ENCODE measurements at regions not wholly inside any gene's neighbourhood (a gene's known extent, or its start where the extent isn't known, plus 50 kb on each side); places are given as distances from the start of the nearest gene placed in this dataset.
"Not testable (repeated sequence)": the region's sequence is repeated elsewhere in the genome, so short reads cannot be mapped to it uniquely, and the experiment has no call there.

DNA sequence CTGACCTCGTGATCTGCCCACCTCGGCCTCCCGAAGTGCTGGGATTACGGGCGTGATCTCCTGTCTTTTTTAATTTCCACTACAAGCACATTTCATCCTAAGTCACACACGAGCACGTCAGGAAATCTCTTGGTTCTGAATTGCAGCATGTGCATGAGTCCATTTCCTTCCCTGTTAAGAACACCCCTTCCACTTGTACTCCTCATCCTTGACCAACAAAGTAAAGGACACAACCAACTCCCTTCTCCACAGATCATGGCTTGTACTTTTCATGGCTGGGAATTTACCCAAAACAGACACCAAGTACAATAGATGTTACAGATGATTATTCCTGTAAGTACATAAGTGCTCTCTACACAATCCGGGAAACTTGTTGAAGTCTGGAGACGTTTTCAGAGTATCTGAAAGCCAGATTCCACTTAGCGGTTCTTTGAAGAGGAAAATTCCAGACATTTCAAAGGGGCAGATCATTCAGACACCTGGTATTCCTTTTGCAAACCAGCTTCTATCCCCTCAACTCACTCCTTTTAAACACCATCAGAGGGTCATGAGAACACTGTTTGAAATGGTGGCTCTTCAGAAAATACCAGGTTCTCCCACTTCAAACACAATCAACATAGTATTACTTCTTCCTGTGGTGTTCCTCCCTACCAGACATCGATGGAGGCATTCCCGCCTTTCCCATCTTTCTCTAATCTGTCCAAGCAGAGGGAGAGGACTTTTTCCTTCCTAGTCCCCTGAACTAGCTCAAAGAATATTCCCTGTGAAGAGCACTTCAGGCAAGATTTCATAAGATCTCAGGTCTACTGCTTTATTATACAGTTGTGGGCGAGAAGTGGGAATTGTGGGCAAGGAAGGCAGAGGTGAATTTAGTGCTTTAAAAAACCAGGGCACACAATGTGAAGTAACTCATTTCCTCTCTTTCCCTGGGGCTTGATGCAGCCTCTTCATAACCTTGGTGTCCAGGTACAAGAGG is 80.1 kb upstream of the TSC22D2 start:
- peak; percentile 32 for DNase-seq

DNA sequence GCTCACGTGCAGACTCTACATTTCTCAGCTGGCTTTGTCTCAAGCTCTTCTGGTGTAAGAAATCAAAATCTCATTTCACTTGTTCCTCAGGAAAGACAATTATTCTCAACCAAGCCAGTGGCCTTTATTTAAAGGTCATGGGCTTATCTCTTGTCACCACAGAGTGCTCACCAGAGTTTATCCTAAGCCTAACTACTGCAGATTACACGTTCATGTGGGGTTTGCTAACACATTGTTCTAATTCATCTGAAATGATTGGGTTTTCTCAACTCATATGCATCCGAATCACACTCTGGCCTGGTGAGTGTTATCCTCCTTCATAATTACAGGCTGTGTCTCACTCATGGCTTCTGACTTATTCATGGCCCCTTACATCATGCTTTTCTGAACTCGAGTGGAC is 83.3 kb upstream of the TSC22D2 start:
- no peak for DNase-seq

DNA sequence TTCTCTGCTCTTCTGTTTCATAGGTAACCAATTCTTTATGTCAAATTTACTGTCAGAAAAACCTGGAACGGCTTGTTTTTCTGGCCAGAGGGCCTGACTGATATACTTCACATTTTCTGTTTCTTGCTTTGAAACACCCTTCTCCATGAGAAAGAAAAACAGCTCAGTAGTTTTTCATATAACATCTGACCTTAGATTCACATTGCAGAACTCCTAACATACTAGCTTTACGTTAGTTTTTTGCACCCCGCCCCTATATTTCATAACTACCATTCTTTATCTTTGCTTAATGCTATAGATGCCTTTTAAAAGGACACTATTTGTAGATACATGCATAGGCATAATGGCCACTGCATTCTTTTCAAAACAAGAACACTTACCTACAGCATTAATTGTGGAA is 83.9 kb upstream of the TSC22D2 start:
- DNase-seq: no peak

DNA sequence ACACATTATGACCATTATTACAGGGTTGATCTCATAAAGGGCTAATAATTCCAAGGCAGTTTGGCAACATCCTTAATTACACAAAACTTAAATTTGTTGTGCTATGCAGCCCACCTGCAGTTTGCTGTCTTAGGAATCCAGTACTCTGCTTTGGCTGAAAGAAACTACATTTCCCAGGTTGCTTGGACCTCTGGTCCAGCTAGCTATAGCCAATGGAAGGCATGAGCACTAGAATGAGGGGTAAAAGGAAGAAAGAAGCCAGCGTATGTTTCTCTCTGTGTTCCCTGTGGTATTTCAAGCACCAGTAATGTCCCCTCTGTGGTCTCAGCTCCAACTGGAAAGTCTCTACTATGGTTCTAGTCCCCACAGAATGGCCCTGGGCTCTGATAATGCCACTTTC is 84.3 kb upstream of the TSC22D2 start:
- DNase-seq: no peak

DNA sequence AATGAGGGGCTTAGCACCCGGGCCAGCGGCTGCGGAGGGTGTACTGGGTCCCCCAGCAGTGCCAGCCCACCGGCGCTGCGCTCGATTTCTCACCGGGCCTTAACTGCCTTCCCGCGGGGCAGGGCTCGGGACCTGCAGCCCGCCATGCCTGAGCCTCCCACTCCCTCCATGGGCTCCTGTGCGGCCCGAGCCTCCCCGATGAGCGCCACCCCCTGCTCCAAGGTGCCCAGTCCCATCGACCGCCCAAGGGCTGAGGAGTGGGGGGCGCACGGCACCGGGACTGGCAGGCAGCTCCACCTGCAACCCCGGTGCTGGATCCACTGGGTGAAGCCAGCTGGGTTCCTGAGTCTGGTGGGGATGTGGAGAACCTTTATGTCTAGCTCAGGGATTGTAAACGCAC is 85.0 kb upstream of the TSC22D2 start:
- not testable (repeated sequence) for DNase-seq

DNA sequence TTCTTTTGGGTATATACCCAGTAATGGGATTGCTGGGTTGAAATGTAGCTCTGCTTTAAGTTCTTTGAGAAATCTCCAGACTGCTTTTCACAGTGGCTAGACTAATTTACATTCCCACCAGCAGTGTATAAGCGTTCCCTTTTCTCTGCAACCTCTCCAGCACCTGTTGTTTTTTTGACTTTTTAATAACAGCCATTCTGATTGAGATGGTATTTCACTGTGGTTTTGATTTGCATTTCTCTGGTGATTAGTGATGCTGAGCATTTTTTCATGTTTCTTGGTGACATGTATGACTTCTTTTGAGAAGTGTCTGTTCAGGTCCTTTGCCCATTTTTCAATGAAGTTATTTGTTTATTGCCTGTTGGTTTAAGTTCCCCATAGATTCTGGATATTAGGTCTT is 87.1 kb upstream of the TSC22D2 start:
- DNase-seq: not testable (repeated sequence)

DNA sequence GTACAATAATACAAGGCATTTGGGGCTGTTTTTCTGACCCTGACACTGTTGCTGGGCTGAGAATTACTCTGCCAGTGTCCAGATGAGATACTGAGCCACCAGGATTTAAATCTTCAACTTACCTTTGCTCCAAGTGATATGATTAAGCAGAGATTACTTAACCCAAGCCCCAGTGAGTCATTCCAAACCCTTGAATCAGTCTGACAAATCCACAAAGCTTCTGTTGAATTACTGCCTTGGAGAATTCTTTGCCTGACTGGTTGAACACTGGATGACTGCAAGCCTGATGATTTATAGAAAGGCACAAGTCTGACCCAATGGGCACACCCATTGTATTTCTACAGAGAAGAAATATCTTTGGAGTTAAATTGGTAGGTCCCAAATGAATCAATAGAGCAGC is 88.2 kb upstream of the TSC22D2 start:
- DNase-seq: peak; percentile 98

DNA sequence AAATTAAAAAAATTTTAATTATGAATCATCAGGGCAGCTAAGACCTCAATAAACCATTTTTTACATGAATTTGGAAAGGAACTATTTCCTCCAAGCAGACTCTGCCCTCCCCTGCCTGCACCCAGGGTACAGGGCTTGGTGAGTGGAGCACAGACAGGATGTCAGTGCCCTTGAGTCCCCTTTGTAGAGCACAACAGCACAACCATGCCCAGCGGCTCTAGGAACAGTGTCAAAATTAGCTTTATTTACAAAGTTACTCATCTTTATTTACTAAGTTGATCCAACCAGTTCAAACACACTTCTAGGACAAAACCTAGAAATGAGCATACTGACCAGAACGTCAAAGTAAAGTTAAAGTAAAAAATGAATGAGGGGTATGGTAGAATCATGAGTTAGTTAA is 90.6 kb upstream of the TSC22D2 start:
- DNase-seq: no peak

DNA sequence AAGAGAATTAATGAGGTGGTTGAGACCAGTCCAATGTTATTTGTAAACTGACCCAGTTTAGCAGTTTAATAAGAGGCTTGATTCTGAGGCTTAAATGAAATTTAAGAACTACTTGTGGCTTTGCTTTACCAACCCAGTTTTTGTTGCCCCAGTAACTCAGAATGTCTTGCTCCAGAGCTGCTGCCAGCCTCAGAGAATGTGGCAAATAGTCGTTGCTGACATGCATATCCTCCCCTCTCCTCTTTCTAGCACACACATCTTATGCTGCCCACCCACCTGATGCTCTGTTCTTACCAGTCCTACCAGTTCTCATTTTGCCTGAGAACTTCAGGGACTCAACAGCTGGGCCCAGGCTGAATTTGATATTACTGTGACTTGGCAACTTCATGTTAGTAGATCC is 92.4 kb upstream of the TSC22D2 start:
- no peak for DNase-seq

DNA sequence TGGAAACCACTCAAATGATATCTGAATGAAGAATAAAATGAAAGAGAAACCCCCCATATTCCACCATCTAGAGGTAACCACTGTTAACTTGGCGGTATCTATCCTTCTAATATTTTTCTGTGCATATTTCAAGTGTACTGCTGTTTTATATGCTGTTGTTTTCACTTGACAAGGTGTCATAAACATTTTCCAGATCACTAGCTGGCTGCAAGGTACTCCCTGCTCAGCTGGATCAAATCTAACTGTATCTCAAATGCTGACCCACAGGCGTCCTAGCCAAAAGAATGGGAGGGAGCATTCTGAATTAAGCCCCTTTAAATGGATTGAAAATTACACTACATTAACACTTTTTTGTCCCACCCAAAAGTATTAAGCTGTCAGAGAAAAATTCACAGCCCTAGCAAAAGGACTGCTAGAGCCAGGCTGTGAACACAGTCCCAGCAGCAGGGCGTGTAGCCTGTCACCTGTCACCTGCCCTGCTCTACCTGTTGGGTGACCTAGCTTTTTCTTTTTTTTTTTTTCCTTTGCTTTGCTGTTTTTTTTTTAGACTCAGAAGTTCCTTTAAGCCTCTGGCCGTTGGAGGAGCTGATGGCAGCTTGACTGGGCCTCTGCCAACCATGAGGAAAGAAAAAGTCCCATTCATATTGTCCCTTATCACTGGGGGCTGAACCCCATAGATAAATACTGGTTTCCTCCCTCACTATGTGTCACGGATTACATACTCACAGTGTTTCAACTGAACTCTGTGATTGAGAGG is 93.7 kb upstream of the TSC22D2 start:
- DNase-seq: no peak

DNA sequence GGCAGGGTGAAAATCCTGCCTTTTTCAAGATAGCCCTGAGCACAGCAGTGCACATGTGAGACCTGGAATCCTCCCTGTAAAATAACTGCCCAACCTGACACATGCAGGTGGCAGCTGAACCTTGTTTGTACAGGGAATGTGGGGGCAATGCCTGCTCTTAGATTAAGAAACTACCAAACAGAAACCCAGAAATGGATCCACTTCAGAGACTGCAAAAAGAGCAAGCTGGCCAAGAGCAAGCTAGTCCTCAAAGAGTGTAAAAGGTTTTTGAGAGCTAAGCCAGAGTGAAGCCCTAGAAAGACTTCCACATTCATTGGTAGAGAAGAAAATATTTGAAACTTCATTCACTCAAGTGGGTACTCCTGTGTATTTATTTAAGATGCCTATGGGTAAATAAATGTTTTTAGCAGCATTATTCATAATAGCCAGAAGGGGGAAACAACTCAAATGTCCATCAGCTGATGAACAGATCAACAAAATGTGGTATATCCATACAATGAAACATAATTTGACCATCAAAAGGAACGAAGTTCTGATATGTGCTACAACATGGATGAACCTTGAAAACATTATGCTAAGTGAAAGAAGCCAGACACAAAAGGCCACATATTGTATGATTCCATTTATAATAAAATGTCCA is 96.0 kb upstream of the TSC22D2 start:
- DNase-seq: no peak

DNA sequence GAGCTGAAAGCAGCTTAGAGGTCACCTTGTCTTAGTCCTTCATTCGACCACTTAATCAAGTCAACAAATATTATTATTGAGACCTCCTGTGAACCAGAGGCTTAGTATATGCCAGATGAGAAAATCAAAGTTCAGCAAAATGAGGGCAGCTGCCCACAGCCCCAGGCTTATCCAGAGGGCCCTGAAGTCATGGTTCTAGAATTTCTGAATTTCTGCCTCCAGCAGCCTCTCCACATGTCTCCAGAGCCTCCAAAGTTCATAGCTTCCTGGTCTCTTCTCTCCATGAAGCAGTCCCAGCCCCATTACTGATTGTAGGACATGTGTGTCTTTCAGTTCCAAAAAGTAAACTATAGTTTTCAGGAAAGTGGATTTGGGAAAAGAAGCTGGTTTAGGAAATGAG is 96.9 kb upstream of the TSC22D2 start:
- DNase-seq: no peak

DNA sequence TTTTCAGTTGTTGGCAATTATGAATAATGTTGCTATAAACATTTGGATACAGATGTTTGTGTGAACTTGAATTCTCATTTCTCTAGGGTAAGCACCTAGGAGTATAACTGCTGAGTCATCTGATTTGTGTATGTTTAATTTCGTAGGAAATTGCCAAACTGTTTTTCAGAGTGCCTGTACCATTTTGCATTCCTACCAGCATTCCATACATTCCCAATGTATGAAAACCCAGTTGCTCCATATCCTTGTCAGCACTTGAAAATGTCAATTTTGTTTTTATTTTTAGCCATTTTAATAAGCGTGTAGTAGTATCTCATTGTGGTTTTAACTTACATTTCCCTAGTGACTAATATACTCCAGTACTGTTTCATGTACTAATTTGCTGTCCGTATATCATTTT is 98.5 kb upstream of the TSC22D2 start:
- peak; percentile 95 for DNase-seq

DNA sequence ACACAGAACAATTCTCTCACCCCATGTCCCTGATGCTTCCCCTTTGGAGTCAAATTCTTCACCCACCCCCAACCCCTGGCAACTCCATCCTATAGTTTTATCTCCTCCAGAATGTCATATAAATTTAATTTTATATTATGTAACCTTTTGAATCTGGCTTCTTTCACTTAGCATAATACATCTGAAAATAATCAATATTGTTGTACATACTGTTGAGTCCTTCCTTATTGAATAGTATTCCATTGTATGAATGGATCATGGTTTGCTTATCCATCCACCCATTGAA is 98.9 kb upstream of the TSC22D2 start:
- DNase-seq: no peak

DNA sequence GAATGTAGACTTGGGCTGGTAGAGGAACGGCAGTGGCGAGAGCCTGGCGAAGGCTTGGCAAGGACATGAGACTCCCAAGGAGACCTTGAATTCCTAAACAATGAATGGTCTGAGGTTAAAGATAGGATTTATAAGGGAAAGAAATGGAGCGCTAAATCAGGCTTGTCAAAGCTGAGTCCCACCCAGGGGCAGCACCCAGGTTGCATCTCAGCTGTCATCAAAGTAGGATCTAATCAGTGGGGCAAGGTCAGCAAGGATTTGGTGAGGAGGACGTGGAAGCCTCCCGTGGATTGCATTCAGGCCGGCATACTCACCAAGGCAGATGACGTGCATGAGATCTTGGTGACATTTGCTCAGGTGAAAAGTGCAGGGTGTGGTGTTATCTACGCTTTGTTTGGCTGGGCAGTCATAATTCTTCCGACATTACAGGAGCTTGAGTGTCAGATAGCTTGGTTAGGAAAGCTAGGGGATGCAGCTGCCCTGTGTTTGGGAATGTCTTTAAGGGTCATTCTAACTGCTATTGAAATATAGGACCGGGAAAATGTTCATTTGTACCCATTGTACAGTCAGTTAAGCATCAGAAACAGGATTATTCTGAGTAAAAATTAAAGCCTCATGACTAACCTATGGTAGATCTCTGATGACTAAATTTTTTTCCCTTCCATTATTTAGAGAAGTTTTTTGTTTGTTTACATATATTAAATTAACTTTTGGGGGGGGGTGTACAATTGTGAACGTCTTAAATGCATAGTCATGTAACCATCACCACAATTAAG is 99.4 kb upstream of the TSC22D2 start:
- peak; percentile 49 for DNase-seq

DNA sequence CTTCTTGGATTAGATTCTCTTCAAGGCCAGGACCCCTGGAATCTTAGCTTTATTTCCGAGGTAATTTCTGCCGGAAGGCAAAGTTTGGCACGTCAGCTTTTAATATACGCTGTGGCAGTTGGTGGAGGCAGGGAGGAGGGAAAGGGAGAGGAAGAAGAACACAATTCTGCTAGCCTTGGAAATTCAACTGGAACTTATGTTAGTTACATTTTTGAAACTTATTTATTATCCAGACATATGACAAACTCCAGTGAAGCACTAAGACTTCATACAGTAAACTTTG is 100.1 kb upstream of the TSC22D2 start:
- no peak for DNase-seq

DNA sequence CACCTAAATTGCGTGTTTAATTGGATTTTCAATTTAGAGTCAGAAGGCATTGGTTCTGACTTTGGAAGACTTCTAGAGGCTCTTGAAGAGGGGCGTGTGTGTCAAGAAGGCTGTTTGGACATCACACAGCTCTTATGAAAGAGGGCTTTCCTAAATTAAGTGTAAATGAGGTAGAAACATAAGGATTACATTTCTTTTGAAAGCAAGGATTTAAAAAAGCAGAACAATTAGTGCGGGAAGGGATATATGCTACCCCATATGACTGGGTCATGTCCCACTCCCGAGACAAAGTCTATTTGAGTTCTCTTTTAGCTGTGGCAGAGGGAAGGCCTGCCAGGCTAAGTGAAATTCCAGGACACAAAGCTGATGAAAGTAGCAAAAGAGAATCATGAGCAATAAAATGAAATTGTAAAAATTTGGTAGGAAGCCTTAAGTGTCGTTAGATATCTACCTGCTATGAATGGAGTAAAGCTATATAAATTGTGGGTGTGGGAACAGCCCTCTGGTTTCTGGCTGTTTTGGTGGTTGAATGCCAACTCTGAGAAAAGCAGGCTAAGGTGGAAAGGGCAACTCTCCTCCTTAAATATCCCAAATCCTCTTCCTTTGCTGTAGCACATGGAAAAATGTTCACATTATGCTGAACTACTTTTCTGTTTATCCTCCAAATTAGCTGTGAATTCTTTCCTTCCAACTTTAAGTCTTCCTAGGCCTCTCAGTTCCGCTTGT is 100.6 kb upstream of the TSC22D2 start:
- no peak for DNase-seq

DNA sequence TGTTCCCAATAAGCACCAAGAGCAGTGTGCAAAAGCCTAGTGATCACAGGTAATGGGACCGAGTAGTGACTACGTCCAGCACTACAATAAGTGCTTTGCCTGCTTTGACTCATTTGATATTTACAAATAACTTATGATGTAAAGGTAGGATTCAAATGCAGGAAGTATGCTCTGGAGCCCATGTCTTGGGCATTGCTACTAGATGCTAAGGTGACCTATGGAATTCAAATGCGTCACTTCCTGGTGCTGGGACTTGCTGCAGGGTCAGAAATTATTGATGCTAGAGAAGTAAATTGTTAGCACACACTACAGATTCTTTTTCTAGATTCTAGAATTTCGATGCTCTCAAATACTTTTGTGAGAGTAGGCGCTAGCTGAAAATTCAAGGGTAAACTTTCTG is 101.2 kb upstream of the TSC22D2 start:
- DNase-seq: no peak

DNA sequence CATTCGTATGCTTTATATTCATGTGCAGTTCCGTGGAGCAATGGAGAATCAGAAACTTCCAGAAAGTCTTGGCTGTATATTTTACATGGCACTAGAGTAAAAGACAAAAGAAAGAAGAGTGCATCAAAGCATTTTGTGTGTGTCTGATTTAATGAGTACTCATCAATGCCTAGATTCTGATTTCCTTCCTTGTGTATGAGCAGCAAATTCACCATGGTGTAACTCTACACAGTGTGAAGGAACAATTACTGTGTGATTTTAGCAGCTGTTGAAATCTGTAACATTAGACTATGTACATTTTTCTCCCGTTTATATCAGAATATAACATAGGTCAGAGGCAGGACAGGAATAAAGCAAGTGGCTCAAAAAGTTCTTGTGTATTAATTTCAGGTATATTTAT is 102.0 kb upstream of the TSC22D2 start:
- no peak for DNase-seq

DNA sequence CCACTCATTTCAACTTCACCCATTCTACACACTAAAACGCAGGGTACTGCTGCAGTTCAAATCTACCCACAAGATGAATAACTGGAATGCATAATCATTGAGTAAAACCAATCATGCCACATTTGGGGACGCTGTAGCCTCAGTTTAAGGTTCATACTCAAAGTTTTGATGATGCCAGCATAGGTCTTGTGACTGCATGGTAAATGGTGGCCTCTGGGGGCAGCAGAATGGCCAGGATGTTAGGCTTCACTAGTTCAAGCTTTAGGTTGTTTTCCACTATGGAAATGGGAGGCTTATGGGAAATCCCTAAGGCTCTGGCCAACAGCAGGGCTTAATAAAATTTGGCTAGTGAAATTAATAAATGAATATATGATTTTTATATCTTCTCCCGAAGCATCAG is 104.3 kb upstream of the TSC22D2 start:
- no peak for DNase-seq

DNA sequence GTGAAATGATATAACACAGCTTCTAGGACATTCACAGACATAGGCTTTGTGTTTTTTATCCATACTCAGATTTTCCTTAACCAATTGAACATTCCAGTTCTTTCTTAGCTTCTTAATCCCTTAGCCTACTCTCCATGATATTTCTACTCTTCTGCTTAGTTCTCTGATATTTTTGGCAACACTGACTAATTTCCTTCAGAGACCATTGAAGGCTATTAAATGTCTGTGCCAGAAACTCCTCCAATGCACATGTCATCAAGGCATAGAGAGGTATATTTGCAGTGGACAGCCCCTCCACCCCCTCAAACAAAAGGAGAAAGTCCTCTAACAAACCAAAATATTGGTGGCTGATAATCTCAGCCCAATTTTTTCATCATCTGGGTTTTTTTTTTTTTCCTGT is 105.9 kb upstream of the TSC22D2 start:
- peak; percentile 45 for DNase-seq

DNA sequence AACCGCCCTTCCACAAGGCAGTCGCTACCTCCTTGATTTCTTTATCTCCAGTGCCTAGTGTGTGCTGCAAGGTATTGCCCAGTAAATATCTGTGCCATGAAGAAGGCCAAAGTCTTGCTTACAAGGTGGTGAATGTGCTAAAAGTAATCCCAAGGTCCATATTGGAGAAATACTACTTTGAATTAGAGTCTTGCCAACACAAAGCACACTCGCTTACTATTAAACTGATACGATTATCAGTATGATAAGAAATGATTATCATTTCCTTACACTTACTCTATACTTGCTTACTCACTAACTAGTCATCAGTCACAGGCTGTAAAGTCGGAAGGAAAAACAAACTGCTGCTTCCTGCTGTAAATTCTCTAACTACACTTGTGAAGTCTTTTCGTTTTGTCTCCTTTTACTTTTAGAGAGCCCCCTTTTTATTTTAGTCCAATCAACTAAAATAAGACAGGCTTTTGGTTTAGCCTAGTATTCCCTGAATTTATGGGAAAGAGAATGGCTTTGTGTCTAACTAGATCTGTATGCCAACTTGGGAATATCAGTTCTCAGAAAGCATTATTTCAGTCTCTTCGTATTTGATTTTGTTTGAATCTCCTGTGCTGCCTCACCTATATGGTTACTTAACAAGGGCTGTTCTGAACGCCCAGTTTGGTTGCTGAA is 107.1 kb upstream of the TSC22D2 start:
- DNase-seq: peak; percentile 30

Measured in fibroblast of skin of right biceps (primary cell).